ENCODE measurements at regions not wholly inside any gene's neighbourhood (a gene's known extent, or its start where the extent isn't known, plus 50 kb on each side); places are given as distances from the start of the nearest gene placed in this dataset.
"Not testable (repeated sequence)": the region's sequence is repeated elsewhere in the genome, so short reads cannot be mapped to it uniquely, and the experiment has no call there.

DNA sequence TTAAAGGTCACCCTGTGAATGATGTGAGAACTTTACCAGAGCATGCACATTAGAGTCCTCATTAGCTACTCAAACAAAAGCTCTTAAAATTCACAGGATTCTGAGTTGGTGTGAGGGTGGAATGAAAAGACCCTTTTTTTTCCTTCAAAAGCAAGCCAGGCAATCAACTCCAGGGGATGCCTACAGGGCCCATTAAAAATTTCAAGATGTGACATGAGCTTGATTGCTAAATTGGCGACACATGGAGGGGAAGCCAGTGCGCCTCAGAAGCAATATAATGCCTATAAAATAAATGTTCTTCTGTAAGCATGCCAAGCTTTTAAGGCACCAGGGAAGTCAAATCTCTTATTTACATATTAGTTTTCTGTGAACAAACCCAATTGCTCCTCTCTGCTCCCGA is 328.8 kb upstream of the SUCLG2 start:
- no peak for DNase-seq (ENCODE audit: low read depth in 3 of 3, low spot score in 2 of 3)

DNA sequence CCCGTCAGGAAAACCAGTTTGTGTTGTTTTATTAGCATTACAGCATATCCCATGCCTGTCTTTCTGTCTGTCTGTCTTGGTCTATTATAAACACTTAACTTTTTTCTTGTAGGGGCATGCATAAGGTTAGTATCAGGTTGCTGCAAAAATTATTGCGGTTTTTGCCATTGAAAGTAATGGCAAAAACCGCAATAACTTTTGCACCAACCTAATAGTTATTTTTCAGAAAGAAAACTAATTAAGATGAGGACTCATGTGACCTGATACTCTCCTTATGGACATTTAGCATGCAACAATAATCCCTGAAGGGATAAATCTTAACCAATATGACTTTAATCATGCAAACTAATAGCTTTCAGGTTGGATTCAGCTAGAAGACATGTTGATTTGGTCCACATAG is 326.7 kb upstream of the SUCLG2 start:
- DNase-seq (ENCODE audit: low read depth in 3 of 3, low spot score in 2 of 3): no peak

DNA sequence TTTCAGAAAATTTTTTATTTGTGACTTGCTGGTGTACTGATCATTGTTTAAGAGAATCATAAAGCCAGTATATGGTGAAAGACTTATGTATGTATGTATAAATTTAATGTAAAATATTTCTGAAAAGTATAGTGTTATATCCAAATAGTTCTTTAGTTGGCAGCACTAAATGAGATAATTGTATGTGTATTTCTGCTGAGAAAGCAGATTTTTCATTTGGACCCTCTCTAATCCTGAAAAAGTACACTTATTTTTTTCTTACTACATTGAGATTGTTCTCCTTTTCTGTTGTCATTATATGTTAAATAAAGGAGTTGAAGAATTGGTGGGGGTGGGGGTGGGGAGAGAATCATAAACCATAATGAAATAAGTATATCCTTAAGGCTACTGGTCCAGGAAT is 324.9 kb upstream of the SUCLG2 start:
- DNase-seq (ENCODE audit: low read depth in 3 of 3, low spot score in 2 of 3): no peak

DNA sequence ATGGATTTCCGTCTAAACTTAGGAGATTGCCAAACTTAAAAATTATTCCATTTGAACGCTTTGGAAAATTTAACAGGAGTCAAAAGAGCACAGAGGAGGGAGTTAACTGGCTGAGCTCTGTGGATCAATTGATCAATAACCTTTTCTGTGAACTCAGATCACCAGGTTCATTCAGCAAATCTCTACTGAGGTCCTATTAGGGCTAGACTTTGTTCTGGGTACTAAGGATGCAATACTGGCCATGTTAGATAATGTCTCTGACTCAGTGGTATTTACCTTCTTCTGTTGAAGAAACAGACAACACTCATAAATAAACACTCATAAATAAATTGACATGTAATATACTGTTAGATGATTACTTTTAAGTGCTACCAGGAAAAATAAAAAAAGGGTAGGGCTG is 323.4 kb upstream of the SUCLG2 start:
- no peak for DNase-seq (ENCODE audit: low read depth in 3 of 3, low spot score in 2 of 3)

DNA sequence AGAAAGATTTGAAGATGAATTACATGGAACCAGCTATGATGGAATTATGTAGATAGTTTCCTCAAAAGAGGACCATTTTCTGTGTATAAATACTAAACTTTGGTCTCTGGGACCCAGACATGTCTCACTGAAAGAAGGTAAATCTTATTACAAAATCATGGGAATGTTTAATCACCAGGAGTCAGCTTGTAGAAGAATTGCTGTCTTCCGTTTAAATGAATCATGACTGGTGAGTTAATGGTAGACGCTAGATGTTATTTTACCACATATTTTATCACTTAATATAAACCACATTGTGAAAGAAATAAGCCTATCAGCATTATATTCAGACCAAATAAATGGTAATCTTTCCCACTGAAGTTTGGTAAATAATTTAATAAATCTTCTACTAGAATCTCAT is 322.3 kb upstream of the SUCLG2 start:
- DNase-seq (ENCODE audit: low read depth in 3 of 3, low spot score in 2 of 3): no peak

DNA sequence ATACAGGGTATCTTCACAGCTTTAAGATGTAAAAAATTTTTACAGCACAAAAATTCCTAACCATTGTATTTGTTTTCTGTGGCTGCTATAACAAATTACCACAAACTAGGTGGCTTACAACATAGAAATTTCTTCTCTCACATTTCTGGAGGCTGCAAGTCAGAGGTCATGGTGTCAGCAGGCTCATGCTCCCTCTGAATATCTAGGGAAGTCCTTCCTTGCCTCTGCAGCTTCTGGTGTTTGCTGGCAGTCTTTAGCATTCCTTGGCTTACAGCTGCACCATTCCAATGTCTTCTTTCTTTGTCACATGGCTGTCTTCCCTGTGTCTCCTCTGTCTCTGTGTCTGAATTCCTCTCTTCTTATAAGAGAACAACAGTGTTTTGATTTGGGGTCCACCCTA is 310.2 kb upstream of the SUCLG2 start:
- no peak for DNase-seq (ENCODE audit: low read depth in 3 of 3, low spot score in 2 of 3)

DNA sequence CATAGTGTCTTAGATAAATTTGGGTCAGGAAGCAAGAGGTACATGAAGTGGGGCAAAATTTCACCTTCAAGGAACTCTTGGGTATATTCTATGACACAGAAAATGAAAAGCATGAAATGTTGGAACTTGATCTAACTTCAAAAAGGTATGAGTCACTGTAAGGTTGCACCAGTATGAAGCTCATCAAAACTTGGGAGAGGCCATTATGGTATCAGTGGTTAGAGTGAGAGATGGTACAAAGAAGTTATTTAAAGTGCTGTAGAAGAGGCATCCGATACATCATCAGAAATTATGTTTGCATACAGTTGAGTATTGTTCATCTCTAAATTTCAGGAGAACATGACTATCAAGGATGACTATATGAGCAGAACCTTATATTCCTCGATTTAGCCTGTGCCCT is 302.9 kb upstream of the SUCLG2 start:
- no peak for DNase-seq (ENCODE audit: low read depth in 3 of 3, low spot score in 2 of 3)

DNA sequence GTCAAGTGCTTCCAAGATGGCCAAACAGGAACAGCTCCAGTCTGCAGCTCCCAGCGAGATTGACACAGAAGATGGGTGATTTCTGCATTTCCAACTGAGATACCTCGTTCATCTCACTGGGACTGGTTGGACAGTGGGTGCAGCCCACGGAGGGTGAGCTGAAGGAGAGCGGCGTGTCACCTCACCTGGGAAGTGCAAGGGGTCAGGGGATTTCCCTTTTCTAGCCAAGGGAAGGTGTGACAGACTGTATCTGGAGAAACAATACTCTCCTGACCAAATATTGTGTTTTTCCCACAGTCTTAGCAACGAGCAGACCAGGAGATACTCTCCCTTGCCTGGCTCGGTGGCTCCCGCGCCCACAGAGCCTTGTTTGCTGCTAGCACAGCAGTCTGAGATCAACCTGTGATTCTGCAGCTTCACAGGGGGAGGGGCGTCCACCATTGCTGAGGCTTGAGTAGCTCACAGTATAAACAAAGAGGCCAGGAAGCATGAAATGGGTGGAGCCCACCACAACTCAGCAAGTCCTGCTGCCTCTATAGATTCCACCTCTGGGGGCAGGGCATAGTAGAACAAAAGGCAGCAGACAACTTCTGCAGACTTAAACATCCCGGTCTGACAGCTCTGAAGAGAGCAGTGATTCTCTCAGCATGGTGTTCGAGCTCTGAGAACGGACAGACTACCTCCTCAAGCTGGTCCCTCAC is 293.5 kb upstream of the SUCLG2 start:
- no peak for DNase-seq (ENCODE audit: low read depth in 3 of 3, low spot score in 2 of 3)

DNA sequence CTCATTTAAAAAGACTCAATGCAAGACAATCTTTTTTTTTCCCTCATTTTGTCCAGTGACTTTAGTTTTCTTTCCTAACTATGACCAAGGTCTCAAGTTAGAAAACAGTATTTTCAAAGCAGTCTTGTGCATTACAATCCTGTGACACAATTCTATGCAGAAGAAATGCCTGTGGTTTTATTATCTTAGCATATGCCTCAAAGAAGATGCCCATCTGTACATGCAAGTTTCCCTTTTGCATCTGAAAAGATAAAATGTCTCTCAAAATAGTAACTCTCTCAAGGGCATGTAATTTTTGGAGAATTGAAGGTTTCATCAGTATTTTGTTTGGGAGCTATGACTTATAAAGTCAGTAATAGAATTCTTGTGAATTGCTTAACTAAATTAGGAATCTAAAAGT is 292.0 kb upstream of the SUCLG2 start:
- DNase-seq (ENCODE audit: low read depth in 3 of 3, low spot score in 2 of 3): no peak

DNA sequence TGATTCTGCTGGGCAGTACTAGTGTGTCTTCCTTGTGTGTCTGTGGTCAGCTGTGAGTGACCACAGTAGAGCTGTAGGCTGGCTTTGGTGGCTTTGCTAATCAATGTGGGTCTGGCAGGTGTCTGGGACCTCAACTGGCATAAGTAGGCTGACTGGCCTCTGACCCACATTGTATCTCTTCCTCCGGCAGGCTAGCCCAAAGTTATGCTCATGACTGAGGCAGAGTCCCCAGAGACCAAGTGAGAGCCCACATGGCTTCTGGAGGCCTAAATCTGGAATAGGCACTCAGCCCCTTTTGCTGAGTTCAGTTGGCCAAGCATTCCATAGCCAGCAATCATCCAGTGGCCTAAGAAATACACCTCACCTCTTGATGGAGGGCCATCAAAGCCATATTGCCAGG is 289.1 kb upstream of the SUCLG2 start:
- DNase-seq (ENCODE audit: low read depth in 3 of 3, low spot score in 2 of 3): no peak

DNA sequence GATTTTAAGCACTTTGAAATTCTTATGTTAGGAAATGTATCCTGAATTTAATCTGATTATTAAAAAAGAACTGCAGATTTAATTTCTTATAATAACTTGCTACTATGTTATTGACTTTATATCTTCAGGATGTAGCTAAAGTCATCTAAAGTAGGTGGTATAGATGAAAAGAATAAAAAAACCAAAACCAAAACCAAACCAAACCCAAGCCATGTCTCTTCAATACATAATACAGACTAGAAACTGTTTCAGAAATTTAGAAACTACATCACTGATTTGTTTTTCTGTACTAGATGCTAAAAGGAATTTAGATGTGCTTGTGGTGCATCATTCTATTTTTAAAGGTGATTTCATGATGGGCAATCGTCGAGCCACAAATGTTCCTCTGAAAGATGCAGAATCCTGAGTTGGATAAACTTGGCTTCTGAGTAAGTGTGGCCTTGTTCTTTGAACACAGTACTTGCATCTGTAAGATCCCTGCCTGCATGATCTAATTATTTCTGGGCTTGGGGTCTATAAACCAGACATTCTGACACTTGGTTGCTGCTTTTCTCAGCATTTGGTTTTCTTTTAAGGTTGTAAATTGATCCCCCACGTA is 287.1 kb upstream of the SUCLG2 start:
- DNase-seq (ENCODE audit: low read depth in 3 of 3, low spot score in 2 of 3): no peak

DNA sequence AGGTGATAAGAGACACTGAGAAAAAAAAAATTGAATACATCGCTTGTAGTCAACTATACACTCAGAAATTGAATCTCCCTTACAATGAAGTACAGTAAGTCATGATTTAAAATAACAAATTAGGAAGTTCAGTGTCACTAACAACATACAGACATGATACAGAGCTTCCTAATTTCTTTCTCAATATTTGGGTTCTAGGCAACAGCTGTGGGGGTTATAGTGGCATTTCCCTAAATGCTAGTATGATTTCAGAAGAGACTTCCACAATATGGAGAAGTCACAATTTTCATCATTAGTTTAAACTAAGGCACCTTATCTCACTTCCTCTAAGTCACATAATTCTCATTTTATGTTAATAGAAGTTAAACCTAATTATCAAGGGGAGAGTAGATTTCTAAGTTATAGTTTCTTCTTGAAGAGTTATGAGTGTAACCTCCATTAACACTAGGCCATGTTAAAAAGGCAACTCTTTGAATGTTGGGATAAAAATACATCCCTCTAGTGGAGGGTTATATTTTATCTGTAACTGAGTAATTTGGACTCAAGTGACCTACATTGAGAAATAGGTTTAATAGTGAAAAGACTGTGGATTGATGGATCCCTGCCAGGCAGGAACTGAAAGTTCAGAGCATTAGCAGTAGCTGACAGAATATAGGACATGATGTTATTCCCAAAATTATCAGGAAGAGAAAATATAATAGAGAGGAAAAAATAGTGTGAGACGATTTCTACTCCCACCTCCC is 286.0 kb upstream of the SUCLG2 start:
- no peak for DNase-seq (ENCODE audit: low read depth in 3 of 3, low spot score in 2 of 3)

DNA sequence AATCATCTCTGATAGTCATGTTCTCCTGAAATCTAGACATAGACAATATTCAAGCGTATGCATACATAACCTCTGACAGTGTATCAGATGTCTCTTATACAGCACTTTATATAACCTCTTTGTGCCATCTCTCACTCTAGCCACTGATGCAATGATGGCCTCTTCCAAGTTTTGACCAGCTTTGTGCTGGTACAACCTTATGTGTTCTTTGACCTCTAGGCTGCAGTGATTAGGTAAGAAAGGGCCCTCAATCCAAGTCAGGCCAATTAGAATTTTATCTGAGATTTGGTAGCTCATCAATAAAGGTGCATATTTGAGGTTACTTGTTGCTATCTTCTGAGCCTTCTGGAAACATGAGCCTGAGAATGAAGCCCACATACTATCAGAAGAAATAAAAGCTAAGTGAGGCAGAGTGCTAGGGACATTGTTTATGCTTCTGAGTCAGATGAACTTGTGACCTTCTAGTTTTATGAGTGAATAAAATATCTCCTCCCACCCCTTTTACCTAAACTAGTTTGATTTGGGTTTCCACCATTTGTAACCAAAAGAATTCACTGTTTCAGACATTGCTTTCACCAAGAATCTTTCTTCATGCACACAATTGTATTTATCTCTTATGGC is 283.2 kb upstream of the SUCLG2 start:
- DNase-seq (ENCODE audit: low read depth in 3 of 3, low spot score in 2 of 3): no peak

DNA sequence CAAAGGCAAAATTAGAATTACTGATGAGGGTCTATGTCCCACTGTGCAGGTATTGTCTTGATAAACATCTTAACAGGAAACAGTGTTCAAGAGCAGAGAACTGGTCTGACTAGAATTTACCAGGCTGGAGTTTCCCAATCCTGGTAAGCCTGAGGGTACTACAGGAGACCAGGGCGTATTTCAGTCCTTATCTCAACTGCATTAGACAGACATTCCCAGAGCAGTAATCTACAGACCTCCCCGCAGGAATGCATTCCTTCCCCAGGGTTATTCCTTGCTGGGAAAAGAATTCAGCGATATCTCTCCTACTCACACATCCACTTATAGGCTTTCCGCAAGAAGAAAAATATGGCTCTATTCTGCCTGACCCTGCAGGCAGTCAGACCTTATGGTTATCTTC is 276.0 kb upstream of the SUCLG2 start:
- DNase-seq (ENCODE audit: low read depth in 3 of 3, low spot score in 2 of 3): not testable (repeated sequence)

DNA sequence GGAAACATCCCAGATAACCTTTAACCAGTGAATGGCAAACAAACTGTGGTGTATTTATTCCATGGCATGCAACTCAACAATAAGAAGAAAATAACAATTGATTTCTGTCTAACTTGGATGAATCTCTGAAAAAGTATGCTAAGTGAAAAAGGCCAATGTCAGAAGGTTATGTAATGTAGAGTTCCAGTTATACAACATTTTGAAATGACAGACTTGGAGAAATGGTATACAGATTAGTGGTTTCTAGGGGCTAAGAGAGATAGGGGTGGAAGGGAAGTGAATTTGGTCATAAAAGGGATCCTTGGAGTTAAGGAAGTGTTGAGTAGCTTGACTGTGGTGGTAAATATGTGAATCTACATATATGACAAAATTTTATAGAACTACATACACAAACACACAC is 269.4 kb upstream of the SUCLG2 start:
- no peak for DNase-seq (ENCODE audit: low read depth in 3 of 3, low spot score in 2 of 3)

DNA sequence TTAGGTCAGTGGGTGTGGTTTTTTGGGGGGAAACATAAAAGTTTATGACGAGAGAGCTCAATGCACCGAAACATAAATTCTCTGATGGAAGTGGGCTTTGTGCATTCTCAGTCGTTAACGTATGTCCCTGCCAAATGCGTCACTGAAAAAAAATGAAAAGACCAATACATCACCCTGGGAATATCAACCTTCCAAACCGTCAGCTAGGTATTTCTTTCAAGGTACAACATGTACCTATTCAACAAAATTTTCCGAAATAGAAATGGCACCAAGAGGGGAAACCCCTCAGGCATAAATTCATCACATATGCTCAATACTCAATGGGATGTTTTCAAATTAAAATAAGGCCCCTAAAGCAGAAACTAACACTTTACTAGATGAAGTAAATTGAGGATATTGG is 266.6 kb upstream of the SUCLG2 start:
- no peak for DNase-seq (ENCODE audit: low read depth in 3 of 3, low spot score in 2 of 3)

DNA sequence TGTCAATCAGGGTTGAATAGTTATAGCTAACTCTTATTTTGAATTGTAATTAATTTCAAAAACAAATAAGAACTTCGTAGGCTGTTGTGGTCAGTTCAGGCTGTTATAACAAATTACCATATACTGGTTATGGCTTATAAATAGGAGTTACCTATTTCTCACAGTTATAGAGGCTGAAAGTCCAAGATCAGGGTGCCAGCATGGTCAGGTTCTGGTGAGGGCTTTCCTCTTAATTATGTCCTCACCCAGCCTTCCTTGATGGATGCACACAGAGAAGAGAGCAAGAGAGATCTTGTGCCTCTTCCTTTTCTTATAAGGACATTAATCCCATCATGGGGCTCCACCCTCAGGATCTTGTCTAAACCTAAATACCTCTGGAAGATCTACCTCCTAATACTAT is 265.9 kb upstream of the SUCLG2 start:
- no peak for DNase-seq (ENCODE audit: low read depth in 3 of 3, low spot score in 2 of 3)

DNA sequence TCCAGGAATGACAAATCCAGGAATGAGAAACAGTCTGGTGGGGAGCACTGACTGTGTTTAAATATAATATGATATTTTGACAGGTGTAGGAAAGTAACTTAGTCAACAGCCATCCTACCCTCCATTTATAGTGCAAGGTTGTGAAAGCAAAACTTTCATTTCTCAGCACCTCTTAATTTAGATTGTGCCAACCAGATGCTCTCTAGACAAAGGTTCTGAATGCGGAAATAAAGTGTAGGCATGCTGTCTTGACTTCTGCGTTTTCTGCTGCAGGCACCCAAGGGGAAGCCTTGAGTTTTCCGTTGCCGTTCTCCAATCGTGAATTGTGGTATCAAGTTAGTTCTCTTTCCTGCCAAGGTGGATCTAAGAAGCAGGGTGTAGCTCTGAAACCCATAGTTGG is 261.9 kb upstream of the SUCLG2 start:
- no peak for DNase-seq (ENCODE audit: low read depth in 3 of 3, low spot score in 2 of 3)

DNA sequence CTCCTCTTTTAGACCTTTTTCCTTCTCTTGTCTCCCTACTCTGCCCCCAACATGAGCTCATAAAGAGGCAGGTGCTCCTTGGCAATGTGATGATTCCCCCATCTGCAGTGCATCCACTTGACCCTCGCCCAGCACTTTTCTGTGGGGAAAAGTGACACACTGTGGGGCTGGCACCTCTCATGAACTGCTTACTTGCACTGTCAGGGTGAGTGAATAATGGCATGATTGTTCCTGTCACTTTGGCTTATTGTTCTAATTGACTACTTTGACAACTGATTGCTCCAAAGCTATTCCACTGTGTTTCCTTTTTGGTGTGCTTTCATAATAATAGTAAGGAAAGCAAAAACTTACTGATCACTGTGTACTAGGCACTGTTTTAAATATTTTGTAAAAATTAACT is 253.3 kb upstream of the SUCLG2 start:
- DNase-seq (ENCODE audit: low read depth in 3 of 3, low spot score in 2 of 3): no peak

DNA sequence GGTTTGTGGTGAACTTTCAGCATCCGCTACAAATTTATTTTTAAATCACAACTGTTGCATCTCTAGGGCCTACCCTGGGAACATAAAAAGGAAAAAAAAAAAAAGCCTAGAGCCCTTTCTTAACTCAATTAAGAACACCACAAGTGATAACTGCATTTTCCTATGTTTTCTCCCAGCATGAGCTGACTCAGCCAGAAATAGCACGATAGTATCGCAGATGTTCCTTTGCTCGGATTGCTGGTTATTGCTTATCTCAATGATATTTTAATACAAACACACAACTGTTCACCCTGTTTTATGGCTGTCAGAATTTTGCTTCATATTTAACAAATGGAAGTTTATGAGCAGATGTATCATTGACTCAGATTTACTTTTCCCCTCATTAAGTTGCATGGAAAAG is 251.8 kb upstream of the SUCLG2 start:
- DNase-seq (ENCODE audit: low read depth in 3 of 3, low spot score in 2 of 3): no peak

DNA sequence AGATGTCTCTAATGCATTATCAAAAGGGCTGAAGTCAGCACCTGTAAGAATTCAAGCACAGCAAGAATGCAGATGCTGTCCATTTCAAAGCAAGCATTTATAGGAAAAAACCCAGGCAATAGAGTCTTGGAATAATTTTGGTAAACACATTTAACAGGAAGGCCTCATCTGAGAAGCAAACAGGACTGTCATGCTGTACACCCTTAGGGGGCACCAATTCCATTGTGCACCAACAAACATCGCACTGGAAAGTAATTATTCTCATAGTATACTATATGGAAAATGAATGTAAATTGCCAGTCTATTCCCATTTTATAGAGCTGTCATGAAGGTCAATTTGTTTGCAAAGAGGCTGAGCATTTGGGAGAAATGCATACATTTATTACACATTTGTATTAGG is 247.3 kb upstream of the SUCLG2 start:
- DNase-seq (ENCODE audit: low read depth in 3 of 3, low spot score in 2 of 3): no peak

DNA sequence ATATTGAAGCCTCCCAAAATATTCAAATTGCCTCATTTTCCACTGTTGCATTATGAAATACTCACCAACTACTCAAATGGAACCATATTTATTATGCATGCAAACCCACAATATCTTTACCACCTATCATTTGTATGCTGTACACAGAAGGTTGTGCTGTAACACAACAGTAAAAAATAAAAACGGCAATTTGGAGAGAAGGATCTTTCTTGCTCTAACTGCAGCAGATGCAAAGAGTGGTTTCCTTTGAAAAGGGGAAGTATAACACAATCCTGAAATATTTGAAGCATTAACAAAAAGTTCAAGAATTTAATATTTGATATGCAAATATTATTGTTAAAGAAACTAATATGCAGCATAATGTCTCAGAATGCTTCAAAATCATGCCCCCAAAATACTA is 244.5 kb upstream of the SUCLG2 start:
- no peak for DNase-seq (ENCODE audit: low read depth in 3 of 3, low spot score in 2 of 3)

All from right renal cortex interstitium (tissue), 3 donors.